Suprapubic skin (tissue), 4 donors: ENCODE measurements at regions not wholly inside any gene's neighbourhood (a gene's known extent, or its start where the extent isn't known, plus 50 kb on each side); places are given as distances from the start of the nearest gene placed in this dataset.
"Not testable (repeated sequence)": the region's sequence is repeated elsewhere in the genome, so short reads cannot be mapped to it uniquely, and the experiment has no call there.

Source experiments
- EP300 ChIP-seq: sonication (generic); formaldehyde crosslinking; IDR thresholded peaks from one replicate; pipeline ENCODE4 v1.6.1; 2017; ENCODE audit warnings: antibody characterized with exemption
- POLR2A ChIP-seq, 2 donors: fragments of 450-650 bp; IDR thresholded peaks; one replicate each; pipeline ENCODE4 v1.6.1; 2017; ENCODE audit warnings: antibody characterized with exemption in 2 of 2, mild to moderate bottlenecking in 2 of 2, moderate library complexity in 2 of 2
- POLR2AphosphoS5 ChIP-seq, 3 donors: sonication (generic); formaldehyde crosslinking; IDR thresholded peaks; one replicate each; pipeline ENCODE4 v1.6.1; 2017; ENCODE audit warnings: antibody characterized with exemption in 3 of 3
- TF ChIP-seq, protein P1 (sequence below), 2 donors: fragments of 200-600 bp in 1 of 2; fragments of 450-650 bp in 1 of 2; sonication (generic) in 1 of 2; IDR thresholded peaks; one replicate each; pipeline ENCODE4 v1.5.1; 2016 to 2019; ENCODE audit warnings: antibody characterized with exemption in 2 of 2, mild to moderate bottlenecking in 1 of 2, moderate library complexity in 1 of 2

DNA sequence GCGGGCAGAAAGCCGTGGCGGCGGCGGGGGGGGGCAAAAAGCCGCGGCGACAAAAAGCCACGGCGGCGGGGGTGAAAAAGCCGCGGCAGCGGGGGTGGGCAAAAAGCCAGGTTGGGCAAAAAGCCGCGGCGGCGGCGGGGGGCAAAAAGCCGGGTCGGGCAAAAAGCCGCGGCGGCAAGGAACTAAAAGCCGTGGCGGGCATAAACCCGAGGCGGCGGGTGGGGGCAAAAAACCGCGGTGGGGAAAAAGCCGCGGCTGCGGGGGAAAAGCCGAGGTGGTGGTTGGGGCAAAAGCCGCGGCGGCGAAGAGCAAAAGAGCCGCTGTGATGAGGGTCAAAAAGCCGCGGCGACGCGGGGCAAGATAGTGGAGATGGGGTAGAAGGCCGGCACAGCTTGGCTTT lies 1834.2 kb downstream of the FOXD4L5 start:
- TF ChIP-seq, protein P1, sequence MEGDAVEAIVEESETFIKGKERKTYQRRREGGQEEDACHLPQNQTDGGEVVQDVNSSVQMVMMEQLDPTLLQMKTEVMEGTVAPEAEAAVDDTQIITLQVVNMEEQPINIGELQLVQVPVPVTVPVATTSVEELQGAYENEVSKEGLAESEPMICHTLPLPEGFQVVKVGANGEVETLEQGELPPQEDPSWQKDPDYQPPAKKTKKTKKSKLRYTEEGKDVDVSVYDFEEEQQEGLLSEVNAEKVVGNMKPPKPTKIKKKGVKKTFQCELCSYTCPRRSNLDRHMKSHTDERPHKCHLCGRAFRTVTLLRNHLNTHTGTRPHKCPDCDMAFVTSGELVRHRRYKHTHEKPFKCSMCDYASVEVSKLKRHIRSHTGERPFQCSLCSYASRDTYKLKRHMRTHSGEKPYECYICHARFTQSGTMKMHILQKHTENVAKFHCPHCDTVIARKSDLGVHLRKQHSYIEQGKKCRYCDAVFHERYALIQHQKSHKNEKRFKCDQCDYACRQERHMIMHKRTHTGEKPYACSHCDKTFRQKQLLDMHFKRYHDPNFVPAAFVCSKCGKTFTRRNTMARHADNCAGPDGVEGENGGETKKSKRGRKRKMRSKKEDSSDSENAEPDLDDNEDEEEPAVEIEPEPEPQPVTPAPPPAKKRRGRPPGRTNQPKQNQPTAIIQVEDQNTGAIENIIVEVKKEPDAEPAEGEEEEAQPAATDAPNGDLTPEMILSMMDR (IDR thresholded peaks at IDR 0.05), result not testable (repeated sequence)
- not testable (repeated sequence) for TF ChIP-seq POLR2A (IDR thresholded peaks at IDR 0.05); POLR2AphosphoS5 (IDR thresholded peaks at IDR 0.05); EP300
